ENCODE measurements at regions not wholly inside any gene's neighbourhood (a gene's known extent, or its start where the extent isn't known, plus 50 kb on each side); places are given as distances from the start of the nearest gene placed in this dataset.

GRCh38 chr4:8773124-8773931 lies 98.3 kb downstream of the HMX1 start:
- DNase-seq, result no peak

GRCh38 chr4:8772499-8773123 lies 99.0 kb downstream of the HMX1 start:
- DNase-seq, result no peak

GRCh38 chr4:8771666-8772065 lies 100.0 kb downstream of the HMX1 start:
- no peak for DNase-seq

GRCh38 chr4:8771258-8771590 lies 100.4 kb downstream of the HMX1 start:
- DNase-seq, result no peak

GRCh38 chr4:8770518-8771257 lies 101.0 kb downstream of the HMX1 start:
- no peak for DNase-seq

GRCh38 chr4:8769645-8770517 lies 101.8 kb downstream of the HMX1 start:
- DNase-seq, result no peak

- DNase-seq, result no peak
Measured at GRCh38 chr4:8768357-8768999, 103.2 kb downstream of the HMX1 start.

GRCh38 chr4:8766610-8767009 lies 105.0 kb downstream of the HMX1 start:
- DNase-seq, result no peak

- DNase-seq, result no peak
Measured at GRCh38 chr4:8765631-8766590, 105.7 kb downstream of the HMX1 start.

- DNase-seq, result no peak
Measured at GRCh38 chr4:8765084-8765483, 106.6 kb downstream of the HMX1 start.

- no peak for DNase-seq
Measured at GRCh38 chr4:8763966-8764901, 107.4 kb downstream of the HMX1 start.

GRCh38 chr4:8762951-8763735 lies 108.5 kb downstream of the HMX1 start:
- DNase-seq, result no peak

- no peak for DNase-seq
Measured at GRCh38 chr4:8762356-8762755, 109.3 kb downstream of the HMX1 start.

- DNase-seq, result no peak
Measured at GRCh38 chr4:8761824-8762205, 109.8 kb downstream of the HMX1 start.

GRCh38 chr4:8761167-8761823 lies 110.3 kb downstream of the HMX1 start:
- DNase-seq, result no peak

- no peak for DNase-seq
Measured at GRCh38 chr4:8760561-8760960, 111.1 kb downstream of the HMX1 start.

- DNase-seq, result no peak
Measured at GRCh38 chr4:8759987-8760386, 111.7 kb downstream of the HMX1 start.

- no peak for DNase-seq
Measured at GRCh38 chr4:8756816-8757215, 114.8 kb downstream of the HMX1 start.

Data from fibroblast of skin of back (primary cell).